ENCODE measurements at regions not wholly inside any gene's neighbourhood (a gene's known extent, or its start where the extent isn't known, plus 50 kb on each side); places are given as distances from the start of the nearest gene placed in this dataset.
A peak's percentile ranks its signal among the peaks of the same experiment; 100 is the strongest.

DNA sequence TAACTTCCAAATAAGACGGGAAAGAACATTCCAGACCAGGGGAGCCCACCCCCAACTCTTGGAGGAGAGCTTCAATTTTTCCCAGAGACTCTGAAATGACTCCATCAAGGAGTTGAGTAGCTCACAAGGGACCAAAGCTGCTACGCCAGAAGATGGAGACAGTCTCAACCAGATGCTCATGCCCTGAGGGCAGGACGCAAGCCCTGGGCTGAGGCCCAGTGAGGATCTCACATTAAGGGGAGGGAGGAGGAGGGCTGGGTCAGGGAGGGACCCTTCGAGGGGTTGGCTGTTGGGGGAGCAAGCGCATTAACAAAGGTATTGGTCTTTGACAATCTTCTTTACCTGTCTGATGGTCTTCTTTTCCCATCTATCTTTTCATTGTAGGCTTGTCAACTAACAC lies 141.3 kb upstream of the SLC1A4 start:
- Histone ChIP-seq H4K20me1 (ENCODE audit: control insufficient read depth, insufficient read depth, insufficient read length) (no peaks in the 10 kb centered on the region), H2BK5ac (ENCODE audit: insufficient read length, low read length) (no peak overlapping the region), H3K9ac (ENCODE audit: extremely low read depth, insufficient read length, low read length) (no peak overlapping the region), H2BK120ac (ENCODE audit: low read depth, low read length, poor library complexity, severe bottlenecking) (no peak overlapping the region), H3K4me2 (ENCODE audit: insufficient read depth, insufficient read length, low read length) (no peak overlapping the region), H4K91ac (ENCODE audit: insufficient read length, low read depth, low read length) (no peak overlapping the region), H3K4me1 (ENCODE audit: insufficient read depth, low read length) (no peaks in the 10 kb centered on the region), H3K23ac (ENCODE audit: insufficient read length, low read depth, low read length) (no peak overlapping the region), H2BK15ac (ENCODE audit: low read depth, low read length) (no peak overlapping the region), H3T11ph (ENCODE audit: low read length) (no peak overlapping the region), H3K27ac (ENCODE audit: insufficient read length, low read depth, low read length) (no peak overlapping the region), H2BK20ac (ENCODE audit: low read depth, low read length, poor library complexity, severe bottlenecking) (no peak overlapping the region), H3K79me1 (ENCODE audit: insufficient read depth, low read depth, low read length, poor library complexity, severe bottlenecking) (no peaks in the 10 kb centered on the region), H2AK5ac (ENCODE audit: insufficient read length, low read length) (no peak overlapping the region), H3K18ac (ENCODE audit: insufficient read length, low read depth, low read length) (no peak overlapping the region), H3K14ac (ENCODE audit: insufficient read depth, low read length) (no peak overlapping the region), H4K8ac (replicated peaks; ENCODE audit: insufficient read length, low read depth, low read length) (no peak overlapping the region), H3K56ac (ENCODE audit: insufficient read length, low read depth, low read length) (no peak overlapping the region), H2BK12ac (ENCODE audit: insufficient read length, low read depth, low read length) (no peak overlapping the region), H4K5ac (ENCODE audit: insufficient read length, low read depth, low read length) (no peak overlapping the region), H3K27me3 (ENCODE audit: insufficient read depth, low read length) (no peaks in the 10 kb centered on the region), H3K79me2 (ENCODE audit: insufficient read depth, low read length) (no peaks in the 10 kb centered on the region), H3K9me3 (ENCODE audit: control insufficient read depth, low read depth, low read length) (no peaks in the 10 kb centered on the region), H2AFZ (ENCODE audit: low read length) (no peak overlapping the region), H3K4ac (ENCODE audit: low read depth, low read length) (no peak overlapping the region), H3K23me2 (ENCODE audit: insufficient read length, low read depth, low read length, poor library complexity, severe bottlenecking) (no peaks in the 10 kb centered on the region)
- peaks cover 5% of the 10 kb centered on the region for H3K27me3 Mint-ChIP-seq (ENCODE audit: low read depth)
- TF ChIP-seq, protein P1, sequence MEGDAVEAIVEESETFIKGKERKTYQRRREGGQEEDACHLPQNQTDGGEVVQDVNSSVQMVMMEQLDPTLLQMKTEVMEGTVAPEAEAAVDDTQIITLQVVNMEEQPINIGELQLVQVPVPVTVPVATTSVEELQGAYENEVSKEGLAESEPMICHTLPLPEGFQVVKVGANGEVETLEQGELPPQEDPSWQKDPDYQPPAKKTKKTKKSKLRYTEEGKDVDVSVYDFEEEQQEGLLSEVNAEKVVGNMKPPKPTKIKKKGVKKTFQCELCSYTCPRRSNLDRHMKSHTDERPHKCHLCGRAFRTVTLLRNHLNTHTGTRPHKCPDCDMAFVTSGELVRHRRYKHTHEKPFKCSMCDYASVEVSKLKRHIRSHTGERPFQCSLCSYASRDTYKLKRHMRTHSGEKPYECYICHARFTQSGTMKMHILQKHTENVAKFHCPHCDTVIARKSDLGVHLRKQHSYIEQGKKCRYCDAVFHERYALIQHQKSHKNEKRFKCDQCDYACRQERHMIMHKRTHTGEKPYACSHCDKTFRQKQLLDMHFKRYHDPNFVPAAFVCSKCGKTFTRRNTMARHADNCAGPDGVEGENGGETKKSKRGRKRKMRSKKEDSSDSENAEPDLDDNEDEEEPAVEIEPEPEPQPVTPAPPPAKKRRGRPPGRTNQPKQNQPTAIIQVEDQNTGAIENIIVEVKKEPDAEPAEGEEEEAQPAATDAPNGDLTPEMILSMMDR (conservative IDR thresholded peaks at IDR 0.05), result no peak
- H3K4me3 Mint-ChIP-seq, result no peak overlapping the region
- no peaks in the 10 kb centered on the region for H3K36me3 Mint-ChIP-seq (ENCODE audit: insufficient read depth in 1 of 3, low read depth in 3 of 3)
- DNase-seq, result peak; percentile 48
- peaks cover 0 to 2% of the 10 kb centered on the region in 2 experiments; a peak in 1 of 5 replicates for H3K9me3 Mint-ChIP-seq
- no peak overlapping the region; a peak in 1 of 7 replicates for H3K27ac Mint-ChIP-seq
- WGBS (ENCODE audit: extremely low coverage, insufficient read length, low lambda C conversion rate), result no CpG with 5 or more reads among the region's 5 CpGs
- H3K4me1 Mint-ChIP-seq, result peaks cover 30 to 35% of the 10 kb centered on the region in 2 experiments

Measured in H9 (cell line).